SK-N-SH (cell line): ENCODE measurements at regions not wholly inside any gene's neighbourhood (a gene's known extent, or its start where the extent isn't known, plus 50 kb on each side); places are given as distances from the start of the nearest gene placed in this dataset.

ENCODE experiments used
- CTCF ChIA-PET: fragments of 300-600, 350-600 bp; formaldehyde crosslinking; extraction: SDS; loops from one replicate; lab custom pipeline; 2021; lab: Yijun Ruan, JAX
- POLR2A ChIA-PET: fragments of 350-600 bp; sonication (Branson Sonifier 250); formaldehyde crosslinking; extraction: SDS; loops from one replicate; lab custom pipeline; 2020; ENCODE audit warnings: antibody characterized with exemption, inconsistent platforms; lab: Yijun Ruan, JAX
- DNase-seq: peaks from one replicate; pipeline ENCODE4 v3.0.0; 2012
- H2AFZ ChIP-seq: fragments of 200-600 bp; sonication (generic); 2 replicates; pipeline ENCODE4 v1.8.1; 2016; ENCODE audit warnings: antibody characterized with exemption, mild to moderate bottlenecking, low read depth
- H3F3A ChIP-seq: fragments of 200-600 bp; sonication (generic); replicated peaks from 2 replicates; pipeline ENCODE3; 2016; ENCODE audit warnings: antibody characterized with exemption, mild to moderate bottlenecking; ENCODE audit not compliant: insufficient read depth
- H3K27ac ChIP-seq, 2 experiments: fragments of 200-500 bp in 1 of 2; fragments of 200-600 bp in 1 of 2; sonication (Bioruptor generic) in 1 of 2; sonication (generic), shearing (Covaris generic) in 1 of 2; 2 replicates each; pipeline versions ENCODE4 v1.5.1 to v1.6.1; 2014 to 2016; ENCODE audit warnings: low read depth in 2 of 2, inconsistent platforms in 1 of 2, low read length in 1 of 2, mild to moderate bottlenecking in 1 of 2, mixed read lengths in 1 of 2
- H3K27me3 ChIP-seq: fragments of 200-600 bp; sonication (generic), shearing (Covaris generic); 2 replicates; pipeline ENCODE4 v1.6.1; 2016; ENCODE audit warnings: mixed run types; ENCODE audit not compliant: insufficient read depth
- H3K36me3 ChIP-seq, 2 experiments: fragments of 200-500 bp in 1 of 2; fragments of 200-600 bp in 1 of 2; sonication (Bioruptor generic) in 1 of 2; sonication (generic) in 1 of 2; replicated peaks in 1 of 2; 2 replicates each; pipeline versions ENCODE3 to v1.5.1; 2014 to 2016; ENCODE audit warnings: low read length in 1 of 2, mild to moderate bottlenecking in 1 of 2; ENCODE audit not compliant: insufficient read depth in 2 of 2, control insufficient read depth in 1 of 2
- H3K4me1 ChIP-seq, 2 experiments: fragments of 200-500 bp in 1 of 2; fragments of 200-600 bp in 1 of 2; sonication (Bioruptor generic) in 1 of 2; sonication (generic), shearing (Covaris generic) in 1 of 2; 2 replicates each; pipeline versions ENCODE4 v1.5.1 to v1.6.1; 2014 to 2016; ENCODE audit warnings: low read depth in 1 of 2, low read length in 1 of 2, mixed run types in 1 of 2; ENCODE audit not compliant: insufficient read depth in 2 of 2, control insufficient read depth in 1 of 2
- H3K4me2 ChIP-seq: fragments of 200-600 bp; sonication (generic), shearing (Covaris generic); 2 replicates; pipeline ENCODE4 v1.6.1; 2017; ENCODE audit warnings: mixed run types
- H3K4me3 ChIP-seq, 2 experiments: fragments of 200-500 bp in 1 of 2; fragments of 200-600 bp in 1 of 2; sonication (Bioruptor generic) in 1 of 2; sonication (generic), shearing (Covaris generic) in 1 of 2; 2 replicates each; pipeline versions ENCODE4 v1.5.1 to v1.8.1; 2014 to 2016; ENCODE audit warnings: low read depth in 2 of 2, inconsistent platforms in 1 of 2, low read length in 1 of 2, mild to moderate bottlenecking in 1 of 2, mixed read lengths in 1 of 2, moderate library complexity in 1 of 2
- H3K79me2 ChIP-seq: fragments of 200-600 bp; sonication (generic); 2 replicates; pipeline ENCODE4 v1.8.1; 2017; ENCODE audit warnings: mild to moderate bottlenecking; ENCODE audit not compliant: insufficient read depth
- H3K9ac ChIP-seq: fragments of 200-600 bp; sonication (generic); 2 replicates; pipeline ENCODE4 v1.6.1; 2017; ENCODE audit warnings: mixed run types
- H3K9me2 ChIP-seq: fragments of 200-600 bp; sonication (generic); 2 replicates; pipeline ENCODE4 v1.6.1; 2017; ENCODE audit warnings: mixed run types
- H3K9me3 ChIP-seq: fragments of 200-600 bp; sonication (generic); 2 replicates; pipeline ENCODE4 v1.6.1; 2017; ENCODE audit warnings: mixed run types, mild to moderate bottlenecking, moderate library complexity
- H4K20me1 ChIP-seq: fragments of 200-600 bp; sonication (generic); 2 replicates; pipeline ENCODE4 v1.6.1; 2017; ENCODE audit warnings: mild to moderate bottlenecking, mixed run types; ENCODE audit not compliant: insufficient read depth
- CTCF ChIP-seq: fragments of 200-600 bp; sonication (generic); IDR thresholded peaks from 2 replicates; pipeline ENCODE4 v1.6.1; 2017; ENCODE audit warnings: antibody characterized with exemption, mild to moderate bottlenecking, moderate library complexity
- EP300 ChIP-seq, 2 experiments: IDR thresholded peaks; 2 replicates each; pipeline versions ENCODE4 v1.4.0 to v1.6.1; 2012; ENCODE audit warnings: borderline replicate concordance in 1 of 2, low read depth in 1 of 2, low read length in 1 of 2
- FOSL2 ChIP-seq: IDR thresholded peaks from 2 replicates; pipeline ENCODE4 v1.4.0; 2012; ENCODE audit warnings: low read depth, mild to moderate bottlenecking, moderate library complexity, borderline replicate concordance
- FOXJ3 ChIP-seq: sonication (generic); formaldehyde crosslinking; IDR thresholded peaks from 2 replicates; pipeline ENCODE4 v1.5.1; 2020; ENCODE audit warnings: mild to moderate bottlenecking, missing genetic modification reagents
- GABPA ChIP-seq: IDR thresholded peaks from 2 replicates; pipeline ENCODE4 v1.4.0; 2012; ENCODE audit warnings: low read depth, mild to moderate bottlenecking
- GATA2 ChIP-seq: sonication (generic); formaldehyde crosslinking; IDR thresholded peaks from 2 replicates; pipeline ENCODE4 v1.5.0; 2020; ENCODE audit warnings: mild to moderate bottlenecking, missing genetic modification reagents
- MAX ChIP-seq: IDR thresholded peaks from 2 replicates; pipeline ENCODE4 v1.4.0; 2012; ENCODE audit warnings: low read depth
- MXI1 ChIP-seq: IDR thresholded peaks from 2 replicates; pipeline ENCODE4 v1.6.1; 2012; ENCODE audit warnings: mild to moderate bottlenecking, low read depth, low read length, improper control_type of control experiment
- NFIC ChIP-seq: IDR thresholded peaks from 2 replicates; pipeline ENCODE4 v1.4.0; 2012; ENCODE audit warnings: borderline replicate concordance
- NRF1 ChIP-seq: IDR thresholded peaks from 2 replicates; pipeline ENCODE4 v1.6.1; 2012; ENCODE audit warnings: low read depth, mild to moderate bottlenecking, low read length
- PBX3 ChIP-seq: IDR thresholded peaks from 2 replicates; pipeline ENCODE4; 2012
- POLR2AphosphoS5 ChIP-seq: IDR thresholded peaks from 2 replicates; pipeline ENCODE4 v1.6.1; 2012; ENCODE audit warnings: low read depth, low read length
- RCOR1 ChIP-seq: fragments of 150-350 bp; IDR thresholded peaks from 2 replicates; pipeline ENCODE4 v1.6.1; 2017; ENCODE audit warnings: antibody characterized with exemption, low read length
- RFX5 ChIP-seq: IDR thresholded peaks from 2 replicates; pipeline ENCODE4 v1.6.1; 2012; ENCODE audit warnings: mild to moderate bottlenecking, improper control_type of control experiment, low read length
- TCF12 ChIP-seq: IDR thresholded peaks from 2 replicates; pipeline ENCODE4 v1.4.0; 2012
- USF1 ChIP-seq: IDR thresholded peaks from 2 replicates; pipeline ENCODE4 v1.4.0; 2012; ENCODE audit warnings: low read depth, borderline replicate concordance
- WGBS: methylation state at CpG from one replicate; pipeline ENCODE4 v1.1.6; 2017; ENCODE audit warnings: low lambda C conversion rate; 5-methylcytosine and 5-hydroxymethylcytosine counted together
- TF ChIP-seq, protein P1 (sequence below): fragments of 150-350 bp; IDR thresholded peaks from 2 replicates; pipeline ENCODE4 v1.6.1; 2017; ENCODE audit warnings: antibody characterized with exemption, low read length, low read depth, borderline replicate concordance

- peak overlapping the region; percentile 61; the same call in 1 of the 2 replicates for H3K4me2 ChIP-seq
- H3K79me2 ChIP-seq, result no peaks in the 10 kb centered on the region
- no peaks in the 10 kb centered on the region for H3K36me3 ChIP-seq
- ChIA-PET POLR2A (no interaction called here), CTCF (interaction anchor here (1.4 kb wide), 1 partner anchor 15 kb away, joined by 3 read pairs; no protein-coding TSS in a partner anchor)
- TF ChIP-seq FOXJ3 (CRISPR knock-in tag), result no peak
- H3F3A ChIP-seq, result peaks cover 44% of the 10 kb centered on the region
- DNase-seq, result no peak
- peak overlapping the region; percentile 74; the same call in 1 of the 2 replicates for H2AFZ ChIP-seq
- H3K9me3 ChIP-seq, result no peaks in the 10 kb centered on the region
- peak overlapping the region in 1 of 2 experiments; percentile 100; a peak in 2 of 4 replicates for H3K27ac ChIP-seq
- no peaks in the 10 kb centered on the region for H3K27me3 ChIP-seq
- 86% methylated on average over 5 of the region's 5 CpGs for WGBS
- no peaks in the 10 kb centered on the region for H3K9me2 ChIP-seq
- no peaks in the 10 kb centered on the region for H4K20me1 ChIP-seq
- peak overlapping the region; percentile 72 for H3K9ac ChIP-seq
- H3K4me1 ChIP-seq, result peaks cover 0 to 47% of the 10 kb centered on the region in 2 experiments; a peak in 3 of 4 replicates
- no peak overlapping the region for H3K4me3 ChIP-seq
Observed at GRCh38 chr12:88306471-88307069, 164.5 kb downstream of the TMTC3 start.

DNA sequence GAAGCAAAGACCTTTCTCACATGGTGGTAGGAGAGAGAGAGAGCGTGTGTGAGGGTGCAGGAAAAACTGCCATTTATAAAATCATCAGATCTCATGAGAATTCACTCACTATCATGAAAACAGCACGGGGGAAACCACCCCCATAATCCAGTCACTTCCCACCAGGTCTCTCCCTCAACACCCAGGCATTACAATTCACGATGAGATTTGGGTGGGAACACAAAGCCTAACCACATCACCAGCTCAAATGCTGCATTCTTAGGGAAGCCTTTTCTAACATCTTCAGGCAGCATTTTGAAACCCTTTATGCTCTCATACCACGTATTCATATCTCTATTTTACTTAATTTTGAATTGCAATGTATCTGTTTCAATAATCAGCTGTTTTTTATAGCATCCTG lies 165.9 kb downstream of the TMTC3 start:
- CTCF ChIA-PET, result no interaction called here
- H3K27ac ChIP-seq, result peak overlapping the region in 1 of 2 experiments; percentile 100; a peak in 2 of 4 replicates
- peaks cover 0 to 50% of the 10 kb centered on the region in 2 experiments; a peak in 3 of 4 replicates for H3K4me1 ChIP-seq

GRCh38 chr12:88308825-88309224 lies 166.7 kb downstream of the TMTC3 start:
- Histone ChIP-seq H3K4me1 (peaks cover 0 to 50% of the 10 kb centered on the region in 2 experiments; a peak in 3 of 4 replicates), H4K20me1 (no peaks in the 10 kb centered on the region), H3K36me3 (no peaks in the 10 kb centered on the region), H3K79me2 (no peaks in the 10 kb centered on the region), H3K9ac (peak overlapping the region; percentile 80; the same call in 1 of the 2 replicates), H3K27ac (peak overlapping the region in 1 of 2 experiments; percentile 100; a peak in 2 of 4 replicates), H3K4me2 (no peak overlapping the region; the same call in 1 of the 2 replicates), H3K9me3 (no peaks in the 10 kb centered on the region), H3F3A (peaks cover 51% of the 10 kb centered on the region), H2AFZ (no peak overlapping the region), H3K27me3 (no peaks in the 10 kb centered on the region), H3K4me3 (no peak overlapping the region), H3K9me2 (no peaks in the 10 kb centered on the region)
- no peak for DNase-seq
- CTCF ChIA-PET, result no interaction called here
- POLR2A ChIA-PET, result no interaction called here
- no peak for TF ChIP-seq GABPA
- no peak for TF ChIP-seq RFX5
- no peak for TF ChIP-seq GATA2 (CRISPR knock-in tag)
- TF ChIP-seq, protein P1, sequence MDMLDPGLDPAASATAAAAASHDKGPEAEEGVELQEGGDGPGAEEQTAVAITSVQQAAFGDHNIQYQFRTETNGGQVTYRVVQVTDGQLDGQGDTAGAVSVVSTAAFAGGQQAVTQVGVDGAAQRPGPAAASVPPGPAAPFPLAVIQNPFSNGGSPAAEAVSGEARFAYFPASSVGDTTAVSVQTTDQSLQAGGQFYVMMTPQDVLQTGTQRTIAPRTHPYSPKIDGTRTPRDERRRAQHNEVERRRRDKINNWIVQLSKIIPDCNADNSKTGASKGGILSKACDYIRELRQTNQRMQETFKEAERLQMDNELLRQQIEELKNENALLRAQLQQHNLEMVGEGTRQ, result no peak
- peak; percentile 63 for TF ChIP-seq PBX3
- TF ChIP-seq USF1, result no peak
- TF ChIP-seq NRF1, result no peak
- peak in 1 of 2 experiments; percentile 98; a peak in 2 of 4 replicates for TF ChIP-seq EP300 (IDR thresholded peaks at IDR 0.05; ENCODE audit: borderline replicate concordance in 1 of 2, low read depth in 1 of 2, low read length in 1 of 2)
- no peak for TF ChIP-seq CTCF
- TF ChIP-seq MAX, result peak; percentile 22; the same call in 1 of the 2 replicates
- TF ChIP-seq POLR2AphosphoS5, result peak; percentile 52; the same call in 1 of the 2 replicates
- TF ChIP-seq MXI1, result no peak
- peak; percentile 90 for TF ChIP-seq FOSL2

More for the DNA sequence above, 165.9 kb downstream of the TMTC3 start:
- no peak for TF ChIP-seq TCF12
- no peak for TF ChIP-seq RCOR1
- TF ChIP-seq NFIC, result no peak
- Histone ChIP-seq H3K9me2 (no peaks in the 10 kb centered on the region), H3F3A (peaks cover 51% of the 10 kb centered on the region), H3K9me3 (no peaks in the 10 kb centered on the region), H3K27me3 (no peaks in the 10 kb centered on the region), H2AFZ (peak overlapping the region; percentile 74; the same call in 1 of the 2 replicates), H3K36me3 (no peaks in the 10 kb centered on the region), H3K9ac (peak overlapping the region; percentile 72), H3K4me3 (no peak overlapping the region), H3K79me2 (no peaks in the 10 kb centered on the region), H3K4me2 (peak overlapping the region; percentile 61), H4K20me1 (no peaks in the 10 kb centered on the region)
- WGBS, result 75% methylated on average over 4 of the region's 4 CpGs
- DNase-seq, result no peak
- POLR2A ChIA-PET, result no interaction called here
